NOMO-1 (cell line): ENCODE measurements at regions not wholly inside any gene's neighbourhood (a gene's known extent, or its start where the extent isn't known, plus 50 kb on each side); places are given as distances from the start of the nearest gene placed in this dataset.
A peak's percentile ranks its signal among the peaks of the same experiment; 100 is the strongest.
"Not testable (repeated sequence)": the region's sequence is repeated elsewhere in the genome, so short reads cannot be mapped to it uniquely, and the experiment has no call there.

Source experiments
- DNase-seq, 2 experiments: peaks; one replicate each; lab custom pipeline; 2025; ENCODE audit not compliant: unreplicated experiment in 2 of 2; lab: John Stamatoyannopoulos, UW

- no peak for DNase-seq
Measured at GRCh38 chr2:117614296-117614695, 200.2 kb upstream of the DDX18 start.

DNA sequence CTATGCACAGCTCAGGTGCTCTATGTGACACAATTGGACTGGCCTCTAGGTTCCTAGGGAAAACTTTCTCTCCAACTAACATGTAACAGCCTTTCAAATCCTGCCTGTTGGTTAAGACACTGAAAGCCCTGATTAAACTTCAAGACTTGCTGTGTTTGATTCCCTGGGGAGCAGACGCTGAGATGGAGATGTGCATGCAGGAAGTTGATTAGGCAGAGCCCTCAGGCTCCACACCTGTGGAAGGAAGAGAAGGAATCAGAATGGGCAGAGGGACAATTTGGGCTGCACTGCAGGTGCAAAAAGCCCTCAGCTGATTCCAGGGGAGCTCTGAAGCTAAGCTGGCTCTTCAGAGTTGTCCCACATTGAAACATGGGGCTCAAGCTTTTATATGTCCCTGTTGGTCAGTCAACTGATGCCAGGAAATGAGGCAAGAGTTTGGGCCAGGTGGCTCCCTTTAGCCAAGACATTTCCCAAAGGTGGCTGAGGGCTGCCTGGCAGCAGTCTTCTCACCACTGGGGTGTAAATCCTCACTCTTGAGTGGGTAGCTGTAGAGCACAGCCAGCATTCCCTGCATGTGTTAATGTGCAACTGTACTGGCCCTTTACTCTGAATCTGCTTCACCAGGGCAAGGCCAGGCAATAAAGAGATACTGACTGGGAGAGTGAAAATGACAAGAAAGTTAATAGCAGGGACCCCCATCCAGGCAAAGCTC, 199.5 kb upstream of the DDX18 start:
- DNase-seq, result no peak

GRCh38 chr2:117618607-117619006, 195.9 kb upstream of the DDX18 start:
- no peak for DNase-seq

- no peak for DNase-seq
Measured at GRCh38 chr2:117621326-117621725, 193.2 kb upstream of the DDX18 start.

- not testable (repeated sequence) for DNase-seq
Measured at GRCh38 chr2:117623175-117623574, 191.3 kb upstream of the DDX18 start.

GRCh38 chr2:117631152-117631945, 183.1 kb upstream of the DDX18 start:
- no peak for DNase-seq

GRCh38 chr2:117635481-117635880, 179.0 kb upstream of the DDX18 start:
- no peak for DNase-seq

GRCh38 chr2:117639401-117639800, 175.1 kb upstream of the DDX18 start:
- no peak for DNase-seq

- no peak for DNase-seq
Measured at GRCh38 chr2:117644403-117644802, 170.1 kb upstream of the DDX18 start.

GRCh38 chr2:117645458-117645857, 169.0 kb upstream of the DDX18 start:
- no peak for DNase-seq

GRCh38 chr2:117646099-117646498, 168.4 kb upstream of the DDX18 start:
- no peak for DNase-seq

DNA sequence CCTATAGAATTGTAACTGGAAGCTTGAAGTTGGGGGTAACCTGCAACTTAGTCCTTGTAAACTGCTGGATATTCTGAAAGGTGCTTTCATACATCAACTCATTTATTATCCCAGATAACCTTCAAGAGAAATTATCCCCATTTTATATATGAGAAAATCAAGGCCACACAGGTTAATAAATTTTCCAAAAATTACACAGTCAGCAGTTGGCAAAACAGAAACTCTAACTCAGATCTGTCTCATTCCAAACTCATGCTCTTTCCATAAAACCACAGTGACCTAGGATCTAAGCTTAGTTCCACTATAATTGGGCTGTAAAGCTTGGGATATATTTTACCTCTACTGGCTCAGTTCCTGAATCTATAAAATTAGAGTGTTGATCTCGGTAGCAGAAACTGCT, 167.6 kb upstream of the DDX18 start:
- DNase-seq, result no peak

DNA sequence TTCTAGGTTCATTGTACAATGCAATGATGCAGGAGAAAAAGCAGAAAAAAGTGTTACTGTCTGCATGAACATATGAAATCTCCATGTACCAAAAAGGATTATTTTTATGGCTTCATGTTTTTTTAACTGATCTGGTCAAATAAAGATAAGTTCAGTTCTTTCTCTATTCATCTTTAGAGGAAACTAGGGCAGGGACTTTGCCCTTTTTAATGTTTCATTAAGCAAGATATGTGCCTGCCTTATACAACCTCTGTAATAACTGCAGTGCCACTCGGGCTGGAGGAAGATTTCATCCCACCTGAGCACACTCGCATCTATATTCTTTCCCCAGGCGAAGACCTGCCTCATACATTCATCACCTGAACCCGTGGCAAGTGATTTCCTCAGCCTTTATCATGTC, 157.9 kb upstream of the DDX18 start:
- no peak for DNase-seq

GRCh38 chr2:117661619-117662018, 152.9 kb upstream of the DDX18 start:
- DNase-seq, result no peak

GRCh38 chr2:117674172-117674571, 140.3 kb upstream of the DDX18 start:
- DNase-seq, result peak in 1 of 2 experiments; percentile 0

GRCh38 chr2:117679952-117680351, 134.5 kb upstream of the DDX18 start:
- no peak for DNase-seq

DNA sequence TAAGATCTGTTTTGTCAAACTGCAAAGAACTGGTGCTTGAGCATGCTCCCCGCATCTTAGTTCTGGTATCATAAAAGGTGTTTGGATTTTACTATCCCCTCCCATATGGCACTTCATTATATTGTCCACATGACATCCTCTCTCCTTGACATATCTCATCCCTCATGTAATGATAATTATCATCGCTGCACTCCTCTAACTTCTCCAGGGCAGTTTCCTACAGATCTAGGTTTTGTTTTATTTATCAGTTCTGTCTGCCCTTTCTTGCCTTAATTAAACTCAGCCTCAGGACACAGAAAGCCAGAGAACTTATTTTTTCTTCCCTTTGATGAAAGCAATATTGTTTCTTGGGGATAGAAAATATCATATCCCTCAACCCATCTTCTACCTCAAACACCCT, 129.6 kb upstream of the DDX18 start:
- DNase-seq, result no peak

DNA sequence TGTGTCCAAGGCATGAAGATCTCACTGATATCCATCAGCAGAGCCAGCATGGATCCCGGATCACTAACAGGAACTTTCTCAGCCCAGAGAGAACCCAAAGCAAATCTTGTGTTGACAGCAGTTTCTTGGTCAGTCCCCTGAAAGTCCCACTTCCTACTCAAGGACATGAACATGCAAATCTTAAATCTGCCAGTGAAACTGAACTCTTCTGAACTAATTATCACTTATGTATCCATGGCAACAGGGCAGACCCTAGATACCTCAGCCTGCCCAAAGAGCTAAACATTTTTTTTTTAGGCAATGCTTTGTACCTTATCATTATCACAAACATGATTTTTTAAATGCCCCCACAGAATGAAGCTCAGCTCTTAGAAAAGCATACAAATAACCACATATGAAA, 127.8 kb upstream of the DDX18 start:
- no peak for DNase-seq

DNA sequence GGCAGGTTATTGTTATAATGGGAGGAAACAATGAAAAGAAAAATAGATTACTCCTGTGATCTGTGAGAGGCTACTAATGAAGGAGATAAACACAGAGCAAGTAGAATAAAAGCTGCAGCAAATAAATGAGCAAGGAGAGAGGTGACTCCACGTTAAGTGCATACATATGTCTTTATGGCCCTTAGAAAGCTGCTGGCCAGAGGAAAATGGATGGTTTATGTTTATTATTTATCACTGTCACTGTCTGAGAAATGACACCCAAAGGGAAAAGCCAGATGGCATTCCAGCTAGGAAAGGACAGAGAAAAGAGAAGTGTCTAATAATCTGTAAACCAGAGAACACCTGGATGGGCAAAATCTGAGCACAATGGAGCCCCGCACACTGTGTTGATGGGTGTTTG, 122.9 kb upstream of the DDX18 start:
- no peak for DNase-seq

GRCh38 chr2:117692001-117692763, 122.3 kb upstream of the DDX18 start:
- no peak for DNase-seq

DNA sequence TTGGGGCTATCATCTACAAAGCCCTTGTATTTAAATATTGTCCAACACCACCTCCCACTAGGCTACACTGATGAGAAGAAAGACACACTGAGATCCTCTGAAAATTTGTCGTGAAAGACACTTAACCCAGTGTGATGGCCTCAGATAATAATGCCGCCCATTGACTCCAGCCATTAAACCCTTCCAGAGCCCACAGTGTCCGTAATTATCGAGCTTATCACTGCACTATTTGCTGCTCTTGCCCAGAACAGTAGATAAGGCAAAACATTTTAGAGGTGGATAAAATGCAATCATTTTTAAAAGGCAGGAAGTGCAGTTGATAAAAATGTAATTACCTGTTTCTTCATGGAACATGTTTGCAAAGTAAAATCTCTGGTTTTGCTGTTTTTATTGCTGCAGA, 121.3 kb upstream of the DDX18 start:
- DNase-seq, result no peak

DNA sequence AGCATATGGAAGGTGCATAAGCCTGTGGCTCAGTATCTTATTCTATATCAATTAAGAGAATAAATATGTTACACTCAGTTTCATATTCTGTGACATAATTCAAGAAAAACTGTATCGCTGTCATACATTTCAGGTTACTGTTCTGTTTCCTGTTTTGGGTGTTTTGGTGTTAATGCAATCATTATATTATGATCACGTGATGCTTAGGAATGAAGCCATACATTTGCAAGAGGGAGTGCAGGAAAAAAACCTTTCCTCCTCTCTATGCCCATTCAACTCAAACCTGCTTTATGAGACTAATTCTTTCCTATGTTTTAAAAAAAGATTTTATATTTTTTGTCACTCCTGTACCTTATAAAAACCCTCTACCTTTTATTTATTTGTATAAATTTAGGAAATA, 120.8 kb upstream of the DDX18 start:
- DNase-seq, result no peak
